Neural progenitor cell (in vitro differentiated cells): ENCODE measurements at regions not wholly inside any gene's neighbourhood (a gene's known extent, or its start where the extent isn't known, plus 50 kb on each side); places are given as distances from the start of the nearest gene placed in this dataset.

Experiments used
- DNase-seq: peaks from one replicate; pipeline ENCODE4 v3.0.0-alpha.2; 2016; ENCODE audit warnings: low spot score
- H2AFZ ChIP-seq: fragments of 200-600 bp; sonication (generic); replicated peaks from 2 replicates; pipeline ENCODE4 v1.6.1; 2016; ENCODE audit warnings: antibody characterized with exemption
- H3F3A ChIP-seq: fragments of 200-600 bp; sonication (generic); 2 replicates; pipeline ENCODE4 v1.6.1; 2016; ENCODE audit warnings: antibody characterized with exemption, low read depth
- H3K27ac ChIP-seq: fragments of 200-600 bp; sonication (generic); 2 replicates; pipeline ENCODE4 v1.5.1; 2016; ENCODE audit warnings: mild to moderate bottlenecking
- H3K27me3 ChIP-seq: fragments of 200-600 bp; sonication (generic); 2 replicates; pipeline ENCODE4 v1.6.1; 2016; ENCODE audit warnings: mild to moderate bottlenecking, moderate library complexity
- H3K36me3 ChIP-seq: fragments of 200-600 bp; sonication (generic); 2 replicates; pipeline ENCODE4 v1.5.1; 2016
- H3K4me1 ChIP-seq: fragments of 200-600 bp; sonication (generic); 2 replicates; pipeline ENCODE4 v1.6.1; 2016; ENCODE audit warnings: mixed run types
- H3K4me2 ChIP-seq: fragments of 200-600 bp; sonication (generic); 2 replicates; pipeline ENCODE4 v1.6.1; 2016
- H3K4me3 ChIP-seq: fragments of 200-600 bp; sonication (generic); 2 replicates; pipeline ENCODE4 v1.5.1; 2016
- H3K79me2 ChIP-seq: fragments of 200-600 bp; sonication (generic); 2 replicates; pipeline ENCODE4 v1.6.1; 2016; ENCODE audit warnings: low read depth
- H3K9ac ChIP-seq: fragments of 200-600 bp; sonication (generic); 2 replicates; pipeline ENCODE4 v1.6.1; 2016
- H3K9me3 ChIP-seq: fragments of 200-600 bp; sonication (generic); 2 replicates; pipeline ENCODE4 v1.5.1; 2016; ENCODE audit warnings: low read depth
- H4K20me1 ChIP-seq: fragments of 200-600 bp; sonication (generic); 2 replicates; pipeline ENCODE4 v1.6.1; 2016; ENCODE audit warnings: low read depth
- H3K27ac Mint-ChIP-seq: 3 replicates; pipeline ENCODE4 v1.8.0; 2021; ENCODE audit warnings: mixed read lengths
- H3K27me3 Mint-ChIP-seq: 2 replicates; pipeline ENCODE4 v1.8.0; 2022; ENCODE audit warnings: low read depth, mild to moderate bottlenecking, inconsistent platforms, moderate library complexity, mixed read lengths; ENCODE audit not compliant: insufficient read depth
- H3K36me3 Mint-ChIP-seq: 3 replicates; pipeline ENCODE4 v1.8.0; 2021; ENCODE audit warnings: mixed read lengths
- H3K4me1 Mint-ChIP-seq: 3 replicates; pipeline ENCODE4 v1.8.0; 2021; ENCODE audit warnings: mixed read lengths
- H3K4me3 Mint-ChIP-seq: 3 replicates; pipeline ENCODE4 v1.8.0; 2021; ENCODE audit warnings: mild to moderate bottlenecking, moderate library complexity, mixed read lengths
- H3K9me3 Mint-ChIP-seq: 3 replicates; pipeline ENCODE4 v1.8.0; 2020; ENCODE audit warnings: mixed read lengths
- EZH2 ChIP-seq: fragments of 200-600 bp; sonication (generic); IDR thresholded peaks from 2 replicates; pipeline ENCODE4 v1.6.1; 2017; ENCODE audit warnings: antibody characterized with exemption, mild to moderate bottlenecking, moderate library complexity
- EZH2phosphoT487 ChIP-seq: fragments of 200-600 bp; sonication (generic); IDR thresholded peaks from 2 replicates; pipeline ENCODE4 v1.6.1; 2017; ENCODE audit warnings: antibody characterized with exemption
- TF ChIP-seq, protein P1 (sequence below): fragments of 200-600 bp; sonication (generic); IDR thresholded peaks from 2 replicates; pipeline ENCODE4 v1.5.1; 2017; ENCODE audit warnings: antibody characterized with exemption, mild to moderate bottlenecking

- no peaks in the 10 kb centered on the region for H3K36me3 ChIP-seq
- H3K27ac Mint-ChIP-seq: no peak overlapping the region
- H4K20me1 ChIP-seq: no peaks in the 10 kb centered on the region
- H3K4me3 Mint-ChIP-seq: no peak overlapping the region
- H3K79me2 ChIP-seq: no peaks in the 10 kb centered on the region
- H2AFZ ChIP-seq: no peak overlapping the region
- no peak overlapping the region for H3K27ac ChIP-seq
- no peak overlapping the region for H3K9ac ChIP-seq
- H3K9me3 Mint-ChIP-seq: no peaks in the 10 kb centered on the region
- no peaks in the 10 kb centered on the region for H3K36me3 Mint-ChIP-seq
- H3K4me1 Mint-ChIP-seq: no peaks in the 10 kb centered on the region
- H3K9me3 ChIP-seq: no peaks in the 10 kb centered on the region
- DNase-seq: no peak
- no peak overlapping the region for H3K4me3 ChIP-seq
- H3F3A ChIP-seq: no peaks in the 10 kb centered on the region
- H3K27me3 Mint-ChIP-seq: no peaks in the 10 kb centered on the region
- no peak for TF ChIP-seq EZH2
- H3K27me3 ChIP-seq: no peaks in the 10 kb centered on the region
- no peak overlapping the region for H3K4me2 ChIP-seq
- no peaks in the 10 kb centered on the region for H3K4me1 ChIP-seq
Measured at GRCh38 chr2:176891105-176891504, 321.5 kb upstream of the HNRNPA3 start.

DNA sequence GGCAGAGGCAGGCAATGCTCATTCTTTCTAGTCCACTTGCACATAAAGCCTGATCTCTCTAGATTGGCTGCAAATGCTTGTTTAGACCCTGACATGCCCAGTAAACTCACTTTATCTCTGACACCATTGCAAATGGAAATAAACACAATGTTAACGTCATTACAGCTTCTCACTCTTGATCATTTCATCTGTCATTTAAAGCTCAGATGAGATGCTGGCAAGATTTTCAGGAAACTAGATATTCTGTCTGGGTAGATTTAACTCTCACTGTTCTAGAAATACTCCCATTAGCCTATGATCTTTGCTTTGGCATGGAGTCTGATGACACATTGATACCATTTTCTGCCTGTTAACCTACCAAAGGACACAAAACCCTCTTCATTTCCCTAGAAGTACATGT, 320.7 kb upstream of the HNRNPA3 start:
- Histone ChIP-seq H3K4me1 (no peaks in the 10 kb centered on the region), H3K27me3 (no peaks in the 10 kb centered on the region), H3K4me3 (no peak overlapping the region), H3F3A (no peaks in the 10 kb centered on the region), H3K9ac (no peak overlapping the region), H3K27ac (no peak overlapping the region), H3K79me2 (no peaks in the 10 kb centered on the region), H2AFZ (no peak overlapping the region), H3K9me3 (no peaks in the 10 kb centered on the region), H4K20me1 (no peaks in the 10 kb centered on the region), H3K4me2 (no peak overlapping the region), H3K36me3 (no peaks in the 10 kb centered on the region)
- Mint-ChIP-seq H3K9me3 (no peaks in the 10 kb centered on the region), H3K27ac (no peak overlapping the region), H3K36me3 (no peaks in the 10 kb centered on the region), H3K27me3 (no peaks in the 10 kb centered on the region), H3K4me1 (no peaks in the 10 kb centered on the region), H3K4me3 (no peak overlapping the region)
- TF ChIP-seq EZH2phosphoT487: no peak
- no peak for TF ChIP-seq EZH2
- TF ChIP-seq, protein P1, sequence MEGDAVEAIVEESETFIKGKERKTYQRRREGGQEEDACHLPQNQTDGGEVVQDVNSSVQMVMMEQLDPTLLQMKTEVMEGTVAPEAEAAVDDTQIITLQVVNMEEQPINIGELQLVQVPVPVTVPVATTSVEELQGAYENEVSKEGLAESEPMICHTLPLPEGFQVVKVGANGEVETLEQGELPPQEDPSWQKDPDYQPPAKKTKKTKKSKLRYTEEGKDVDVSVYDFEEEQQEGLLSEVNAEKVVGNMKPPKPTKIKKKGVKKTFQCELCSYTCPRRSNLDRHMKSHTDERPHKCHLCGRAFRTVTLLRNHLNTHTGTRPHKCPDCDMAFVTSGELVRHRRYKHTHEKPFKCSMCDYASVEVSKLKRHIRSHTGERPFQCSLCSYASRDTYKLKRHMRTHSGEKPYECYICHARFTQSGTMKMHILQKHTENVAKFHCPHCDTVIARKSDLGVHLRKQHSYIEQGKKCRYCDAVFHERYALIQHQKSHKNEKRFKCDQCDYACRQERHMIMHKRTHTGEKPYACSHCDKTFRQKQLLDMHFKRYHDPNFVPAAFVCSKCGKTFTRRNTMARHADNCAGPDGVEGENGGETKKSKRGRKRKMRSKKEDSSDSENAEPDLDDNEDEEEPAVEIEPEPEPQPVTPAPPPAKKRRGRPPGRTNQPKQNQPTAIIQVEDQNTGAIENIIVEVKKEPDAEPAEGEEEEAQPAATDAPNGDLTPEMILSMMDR: no peak
- no peak for DNase-seq

DNA sequence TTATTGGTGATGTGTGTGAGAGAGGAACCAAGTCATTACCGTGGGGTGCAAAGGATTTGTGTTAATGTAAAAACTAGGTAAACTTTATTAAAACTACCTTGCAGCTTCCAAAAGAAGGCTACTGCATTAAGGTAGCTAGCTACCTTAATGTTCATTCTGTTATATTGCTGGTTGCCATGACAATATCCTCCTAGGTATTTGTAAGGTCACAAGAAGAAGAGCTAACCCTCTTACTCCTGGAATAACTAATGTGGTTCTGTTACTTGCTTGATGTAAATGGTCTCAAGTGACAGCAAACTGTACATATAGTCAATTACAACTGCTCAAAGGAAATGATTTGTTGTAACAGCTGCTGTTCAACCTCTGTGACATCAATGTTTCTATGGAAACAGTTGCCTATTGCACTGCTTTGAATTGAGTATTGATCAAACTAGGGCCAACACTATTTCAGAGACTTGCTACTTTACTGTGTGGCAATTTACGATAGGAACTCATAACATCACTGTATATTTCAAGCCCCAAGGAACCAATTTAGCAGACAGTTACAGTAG, 319.8 kb upstream of the HNRNPA3 start:
- H3K4me1 ChIP-seq: no peaks in the 10 kb centered on the region
- H3K4me2 ChIP-seq: no peak overlapping the region
- no peaks in the 10 kb centered on the region for H3K27me3 Mint-ChIP-seq
- H3K27me3 ChIP-seq: no peaks in the 10 kb centered on the region
- no peaks in the 10 kb centered on the region for H3K4me1 Mint-ChIP-seq
- no peak for TF ChIP-seq EZH2phosphoT487
- TF ChIP-seq EZH2: no peak
- TF ChIP-seq, protein P1: no peak
- H3K36me3 Mint-ChIP-seq: no peaks in the 10 kb centered on the region
- H3K9me3 Mint-ChIP-seq: no peaks in the 10 kb centered on the region
- no peak for DNase-seq
- no peaks in the 10 kb centered on the region for H3K79me2 ChIP-seq
- no peaks in the 10 kb centered on the region for H3K36me3 ChIP-seq
- no peak overlapping the region for H3K4me3 Mint-ChIP-seq
- H3K27ac Mint-ChIP-seq: no peak overlapping the region
- H3F3A ChIP-seq: no peaks in the 10 kb centered on the region
- no peaks in the 10 kb centered on the region for H3K9me3 ChIP-seq
- H4K20me1 ChIP-seq: no peaks in the 10 kb centered on the region
- no peak overlapping the region for H3K4me3 ChIP-seq
- H3K9ac ChIP-seq: no peak overlapping the region
- H3K27ac ChIP-seq: no peak overlapping the region
- no peak overlapping the region for H2AFZ ChIP-seq

DNA sequence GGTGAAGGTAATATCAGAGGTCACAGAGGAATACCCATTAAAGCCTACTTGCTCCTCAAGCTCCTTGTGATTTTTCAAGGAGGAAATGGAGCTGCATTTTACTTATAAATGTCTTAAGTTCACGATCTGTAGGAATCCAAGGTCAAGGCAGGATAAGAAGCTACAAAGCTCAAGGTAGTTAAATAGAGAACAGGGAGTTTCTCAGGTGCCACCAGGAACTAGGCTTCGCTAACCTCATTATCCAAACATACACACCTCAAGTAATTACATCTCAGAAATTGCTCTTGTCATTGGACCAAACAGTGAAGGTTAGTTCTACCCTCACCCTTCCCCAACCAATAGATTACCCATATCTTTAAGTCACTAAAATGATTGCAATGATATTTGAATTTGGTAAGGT, 317.4 kb upstream of the HNRNPA3 start:
- Histone ChIP-seq H3K27me3 (no peaks in the 10 kb centered on the region), H4K20me1 (no peaks in the 10 kb centered on the region), H3K4me3 (no peak overlapping the region), H3K4me1 (no peaks in the 10 kb centered on the region), H3K9ac (no peak overlapping the region), H3K79me2 (no peaks in the 10 kb centered on the region), H3F3A (no peaks in the 10 kb centered on the region), H3K27ac (no peak overlapping the region), H2AFZ (no peak overlapping the region), H3K36me3 (no peaks in the 10 kb centered on the region), H3K4me2 (no peak overlapping the region), H3K9me3 (no peaks in the 10 kb centered on the region)
- no peaks in the 10 kb centered on the region for H3K36me3 Mint-ChIP-seq
- no peaks in the 10 kb centered on the region for H3K4me1 Mint-ChIP-seq
- DNase-seq: no peak
- H3K9me3 Mint-ChIP-seq: peaks cover 2% of the 10 kb centered on the region
- H3K4me3 Mint-ChIP-seq: no peak overlapping the region
- peaks cover 3% of the 10 kb centered on the region for H3K27me3 Mint-ChIP-seq
- TF ChIP-seq EZH2 (no peak), EZH2phosphoT487 (no peak)
- TF ChIP-seq, protein P1: no peak
- H3K27ac Mint-ChIP-seq: no peak overlapping the region
